ENCODE measurements at regions not wholly inside any gene's neighbourhood (a gene's known extent, or its start where the extent isn't known, plus 50 kb on each side); places are given as distances from the start of the nearest gene placed in this dataset.

- no peaks in the 10 kb centered on the region for H3K36me3 Mint-ChIP-seq
- H3K27me3 Mint-ChIP-seq: peaks cover 8% of the 10 kb centered on the region
- no peak overlapping the region for H3K27ac Mint-ChIP-seq
- H3K9me3 Mint-ChIP-seq: no peaks in the 10 kb centered on the region
- no peaks in the 10 kb centered on the region for H3K4me1 Mint-ChIP-seq
- no peak overlapping the region for H3K4me3 Mint-ChIP-seq
Measured at GRCh38 chr7:25279705-25280104, 51.4 kb upstream of the NPVF start.

DNA sequence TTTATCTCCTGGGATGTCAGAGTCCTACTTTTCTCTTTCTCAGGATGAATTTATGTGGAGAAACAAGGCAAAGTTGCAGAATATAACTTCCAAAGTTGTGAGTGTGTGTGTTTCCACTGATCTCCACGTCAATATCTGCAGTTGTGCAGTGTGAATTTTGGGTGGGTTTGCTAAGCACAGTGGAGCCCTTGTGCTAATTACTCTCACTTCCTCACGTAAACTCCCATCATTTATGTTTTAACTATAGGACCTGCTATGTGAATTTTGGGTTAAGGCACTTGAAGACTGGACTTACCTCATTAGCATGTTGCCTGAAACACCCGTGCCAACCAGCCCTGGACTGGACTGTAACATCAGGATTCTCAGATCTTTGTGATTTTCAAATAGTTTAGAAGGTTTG lies 51.9 kb upstream of the NPVF start:
- no peak overlapping the region for H3K4me3 Mint-ChIP-seq
- no peak overlapping the region for H3K27ac Mint-ChIP-seq
- H3K4me1 Mint-ChIP-seq: no peaks in the 10 kb centered on the region
- H3K36me3 Mint-ChIP-seq: no peaks in the 10 kb centered on the region
- H3K27me3 Mint-ChIP-seq: peaks cover 9% of the 10 kb centered on the region
- no peaks in the 10 kb centered on the region for H3K9me3 Mint-ChIP-seq

DNA sequence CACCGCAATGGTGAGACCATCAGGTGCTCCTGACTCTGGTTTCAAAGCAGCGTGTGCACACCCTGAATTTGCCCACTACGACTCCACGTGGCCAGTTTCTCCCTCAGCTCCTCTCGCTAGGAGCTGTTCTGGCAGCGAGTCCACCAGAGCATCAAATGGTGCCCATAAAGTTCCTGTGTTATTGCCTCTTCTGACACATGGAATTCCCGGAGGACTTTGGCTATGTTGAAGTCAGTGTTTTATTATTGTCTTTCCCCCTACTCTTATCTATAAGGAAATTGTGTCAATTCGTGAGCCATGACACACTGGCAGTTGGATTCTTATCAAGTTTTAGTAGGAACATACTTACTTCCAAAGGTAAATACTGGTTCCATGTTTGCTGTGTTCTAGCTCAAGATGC lies 53.9 kb upstream of the NPVF start:
- Mint-ChIP-seq H3K27me3 (peaks cover 9% of the 10 kb centered on the region), H3K27ac (no peak overlapping the region), H3K4me1 (no peaks in the 10 kb centered on the region), H3K36me3 (no peaks in the 10 kb centered on the region), H3K9me3 (no peaks in the 10 kb centered on the region), H3K4me3 (no peak overlapping the region)

GRCh38 chr7:25286756-25287155 lies 58.5 kb upstream of the NPVF start:
- peaks cover 6% of the 10 kb centered on the region for H3K27me3 Mint-ChIP-seq
- no peaks in the 10 kb centered on the region for H3K9me3 Mint-ChIP-seq
- no peak overlapping the region for H3K4me3 Mint-ChIP-seq
- H3K27ac Mint-ChIP-seq: no peak overlapping the region
- H3K36me3 Mint-ChIP-seq: no peaks in the 10 kb centered on the region
- no peaks in the 10 kb centered on the region for H3K4me1 Mint-ChIP-seq

- H3K9me3 Mint-ChIP-seq: no peaks in the 10 kb centered on the region
- H3K4me3 Mint-ChIP-seq: no peak overlapping the region
- no peaks in the 10 kb centered on the region for H3K4me1 Mint-ChIP-seq
- H3K27ac Mint-ChIP-seq: no peak overlapping the region
- no peaks in the 10 kb centered on the region for H3K36me3 Mint-ChIP-seq
- peaks cover 6% of the 10 kb centered on the region for H3K27me3 Mint-ChIP-seq
Measured at GRCh38 chr7:25287291-25287690, 59.0 kb upstream of the NPVF start.

DNA sequence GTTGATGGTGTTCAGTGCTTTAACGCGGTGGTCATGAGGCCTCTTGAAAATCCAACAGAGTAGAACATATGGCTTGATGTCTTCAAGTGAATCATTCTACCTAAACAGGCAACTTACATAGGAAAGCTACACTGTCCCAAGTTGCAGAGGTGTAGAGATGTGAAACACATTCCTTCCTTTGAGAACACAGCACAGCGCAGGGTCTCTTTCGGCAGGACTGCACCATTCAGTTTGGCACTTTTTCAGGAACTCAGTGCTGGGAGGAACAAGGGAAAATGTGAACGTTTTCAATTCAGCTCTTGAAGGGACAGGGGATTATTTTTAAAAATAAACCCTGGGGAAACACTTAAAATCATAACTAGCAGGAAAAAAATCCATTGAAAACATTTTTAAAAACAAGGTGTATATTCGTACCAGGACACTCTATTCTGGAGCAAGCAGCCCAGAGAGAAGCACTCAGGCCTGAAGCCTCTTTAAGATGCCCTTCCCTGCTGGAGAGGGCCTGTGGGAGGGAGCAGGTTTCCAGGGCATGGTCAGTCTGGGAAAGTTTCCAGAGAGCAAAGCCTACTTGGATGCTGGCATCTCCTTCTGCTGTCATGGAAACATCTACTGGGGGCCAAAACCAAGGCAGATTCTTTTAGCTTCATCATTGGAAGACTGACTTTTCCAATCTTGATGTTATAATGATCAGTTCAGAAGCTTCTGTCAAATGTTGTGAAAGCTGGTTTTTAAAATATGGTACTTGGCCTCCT lies 60.4 kb upstream of the NPVF start:
- Mint-ChIP-seq H3K9me3 (no peaks in the 10 kb centered on the region), H3K4me1 (no peaks in the 10 kb centered on the region), H3K4me3 (no peak overlapping the region), H3K27ac (no peak overlapping the region), H3K27me3 (peaks cover 6% of the 10 kb centered on the region), H3K36me3 (no peaks in the 10 kb centered on the region)

DNA sequence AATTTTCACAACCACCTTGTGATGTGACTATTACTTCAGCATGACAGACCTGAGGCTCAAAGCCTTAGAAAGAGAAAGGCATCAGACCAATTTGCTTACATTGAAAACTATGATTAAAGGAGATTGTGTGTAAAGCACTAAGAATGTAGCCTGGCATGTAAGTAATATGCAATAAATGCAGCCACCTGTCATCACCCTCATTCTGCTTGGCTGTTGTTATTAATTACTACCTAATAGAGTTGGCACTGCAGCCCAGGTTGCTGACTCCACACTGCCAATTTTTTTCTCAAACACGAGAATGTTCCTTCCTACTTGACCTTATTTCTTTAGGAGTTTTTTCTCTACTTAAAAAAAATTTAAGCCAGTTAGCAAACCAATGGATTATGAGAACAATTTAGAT lies 61.2 kb upstream of the NPVF start:
- Mint-ChIP-seq H3K9me3 (no peaks in the 10 kb centered on the region), H3K27me3 (peaks cover 6% of the 10 kb centered on the region), H3K27ac (no peak overlapping the region), H3K4me3 (no peak overlapping the region), H3K36me3 (no peaks in the 10 kb centered on the region), H3K4me1 (no peaks in the 10 kb centered on the region)

- no peaks in the 10 kb centered on the region for H3K9me3 Mint-ChIP-seq
- no peak overlapping the region for H3K4me3 Mint-ChIP-seq
- H3K36me3 Mint-ChIP-seq: no peaks in the 10 kb centered on the region
- H3K27ac Mint-ChIP-seq: no peak overlapping the region
- no peaks in the 10 kb centered on the region for H3K4me1 Mint-ChIP-seq
- peaks cover 9% of the 10 kb centered on the region for H3K27me3 Mint-ChIP-seq
Measured at GRCh38 chr7:25294624-25295023, 66.3 kb upstream of the NPVF start.

DNA sequence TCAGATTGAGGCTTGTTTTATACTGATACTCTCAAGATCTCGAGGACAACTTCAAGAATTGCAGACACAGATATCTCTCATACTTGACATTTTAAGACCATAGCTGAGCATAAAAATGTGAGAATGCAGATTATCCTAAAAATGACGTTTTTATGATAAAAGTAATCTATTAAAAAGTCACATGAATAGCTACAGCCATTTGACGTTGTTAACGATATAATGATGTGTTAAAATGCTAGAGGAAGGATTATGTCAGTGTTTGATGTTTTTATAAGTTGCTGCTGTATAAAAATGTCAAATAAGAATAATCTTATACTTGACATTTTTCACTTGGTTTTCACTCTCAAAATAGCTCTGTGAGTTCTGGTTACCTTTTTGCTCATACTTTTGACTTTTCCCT lies 67.1 kb upstream of the NPVF start:
- no peak overlapping the region for H3K27ac Mint-ChIP-seq
- H3K4me3 Mint-ChIP-seq: no peak overlapping the region
- H3K4me1 Mint-ChIP-seq: no peaks in the 10 kb centered on the region

DNA sequence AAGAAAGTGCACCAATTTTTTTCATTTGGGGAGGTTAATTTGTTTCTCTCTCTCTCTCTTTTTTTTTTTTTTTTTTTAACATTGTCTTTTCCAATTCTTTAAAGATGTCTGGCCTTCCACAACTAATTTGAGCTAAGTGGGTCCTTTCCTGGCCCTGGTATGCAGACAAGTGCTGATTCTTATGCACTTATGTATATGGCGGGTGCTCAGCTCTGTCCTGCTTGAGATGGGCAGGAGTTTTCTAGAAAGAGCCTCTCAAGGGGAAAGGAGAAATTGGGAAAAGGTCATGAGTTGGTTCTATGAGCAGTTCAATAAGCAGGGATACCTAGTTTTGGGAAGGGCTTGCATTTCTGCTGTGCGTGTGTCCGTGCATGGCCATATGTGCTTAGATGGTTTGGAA lies 67.8 kb upstream of the NPVF start:
- no peaks in the 10 kb centered on the region for H3K4me1 Mint-ChIP-seq
- H3K36me3 Mint-ChIP-seq: no peaks in the 10 kb centered on the region
- no peak overlapping the region for H3K4me3 Mint-ChIP-seq
- peaks cover 12% of the 10 kb centered on the region for H3K27me3 Mint-ChIP-seq
- H3K9me3 Mint-ChIP-seq: no peaks in the 10 kb centered on the region
- H3K27ac Mint-ChIP-seq: no peak overlapping the region

More for the DNA sequence above, 67.1 kb upstream of the NPVF start:
- Mint-ChIP-seq H3K27me3 (peaks cover 12% of the 10 kb centered on the region), H3K9me3 (no peaks in the 10 kb centered on the region), H3K36me3 (no peaks in the 10 kb centered on the region)

DNA sequence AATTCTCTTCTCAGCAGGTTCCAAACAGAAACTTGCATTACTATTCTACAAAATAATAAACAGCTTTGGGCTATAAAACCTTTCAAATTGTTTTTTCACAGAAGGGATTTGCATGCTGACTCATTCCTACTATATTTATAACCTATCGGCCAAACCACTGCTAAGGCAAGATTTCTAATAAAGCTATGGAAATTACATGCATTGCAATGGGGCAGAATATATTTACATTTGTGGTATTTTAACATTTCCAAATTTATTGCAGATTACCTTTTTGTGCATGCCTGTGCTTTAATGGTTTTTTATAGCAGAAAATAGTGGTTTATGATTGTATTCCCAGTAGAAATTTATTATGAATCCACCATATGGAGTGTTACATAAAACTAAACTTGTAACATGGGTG lies 69.0 kb upstream of the NPVF start:
- Mint-ChIP-seq H3K4me3 (no peak overlapping the region), H3K4me1 (no peaks in the 10 kb centered on the region), H3K27me3 (peaks cover 12% of the 10 kb centered on the region), H3K27ac (no peak overlapping the region), H3K9me3 (no peaks in the 10 kb centered on the region), H3K36me3 (no peaks in the 10 kb centered on the region)

GRCh38 chr7:25303281-25304181 lies 75.2 kb upstream of the NPVF start:
- Mint-ChIP-seq H3K4me1 (no peaks in the 10 kb centered on the region), H3K27ac (no peak overlapping the region), H3K9me3 (no peaks in the 10 kb centered on the region)

GRCh38 chr7:25304691-25305090 lies 76.4 kb upstream of the NPVF start:
- Mint-ChIP-seq H3K4me1 (no peaks in the 10 kb centered on the region), H3K36me3 (no peaks in the 10 kb centered on the region), H3K27me3 (peaks cover 11% of the 10 kb centered on the region), H3K9me3 (no peaks in the 10 kb centered on the region), H3K27ac (no peak overlapping the region), H3K4me3 (no peak overlapping the region)

More at GRCh38 chr7:25303281-25304181, 75.2 kb upstream of the NPVF start:
- Mint-ChIP-seq H3K36me3 (no peaks in the 10 kb centered on the region), H3K4me3 (no peak overlapping the region), H3K27me3 (peaks cover 15% of the 10 kb centered on the region)

DNA sequence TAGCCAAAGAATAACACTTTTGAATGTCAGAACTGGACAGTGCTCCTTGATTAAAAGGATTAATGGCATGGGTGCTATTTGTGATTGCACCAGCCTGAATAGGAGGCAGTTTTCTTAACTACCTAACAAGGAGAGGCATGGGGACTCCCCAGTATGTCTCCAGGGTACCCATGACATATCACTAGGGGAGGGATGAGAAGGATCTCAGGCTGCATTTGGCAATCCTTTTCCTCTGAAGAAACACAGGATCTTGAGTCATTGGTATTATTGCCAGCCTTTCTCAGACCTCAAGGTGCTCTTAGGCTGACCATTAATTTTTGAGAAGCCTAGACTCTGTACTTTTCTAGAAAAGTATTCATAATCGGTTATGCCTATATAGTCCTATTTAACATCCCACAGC lies 77.5 kb upstream of the NPVF start:
- H3K36me3 Mint-ChIP-seq: no peaks in the 10 kb centered on the region
- H3K27me3 Mint-ChIP-seq: peaks cover 8% of the 10 kb centered on the region

GRCh38 chr7:25307624-25308023 lies 79.3 kb upstream of the NPVF start:
- H3K4me1 Mint-ChIP-seq: no peaks in the 10 kb centered on the region
- no peak overlapping the region for H3K4me3 Mint-ChIP-seq
- H3K9me3 Mint-ChIP-seq: peaks cover 0 to 2% (median 0%) of the 10 kb centered on the region in 3 donors
- H3K27ac Mint-ChIP-seq: no peak overlapping the region
- H3K36me3 Mint-ChIP-seq: peaks cover 3% of the 10 kb centered on the region
- peaks cover 8% of the 10 kb centered on the region for H3K27me3 Mint-ChIP-seq

More for the DNA sequence above, 77.5 kb upstream of the NPVF start:
- H3K9me3 Mint-ChIP-seq: no peaks in the 10 kb centered on the region
- no peak overlapping the region for H3K4me3 Mint-ChIP-seq
- no peak overlapping the region for H3K27ac Mint-ChIP-seq
- no peaks in the 10 kb centered on the region for H3K4me1 Mint-ChIP-seq

- Mint-ChIP-seq H3K9me3 (peaks cover 0 to 2% (median 0%) of the 10 kb centered on the region in 3 donors), H3K4me1 (no peaks in the 10 kb centered on the region), H3K36me3 (peaks cover 3% of the 10 kb centered on the region), H3K4me3 (no peak overlapping the region), H3K27me3 (peaks cover 8% of the 10 kb centered on the region), H3K27ac (no peak overlapping the region)
Measured at GRCh38 chr7:25308246-25308645, 80.0 kb upstream of the NPVF start.
